Esophagus mucosa (tissue), 1 donor: ENCODE measurements at regions not wholly inside any gene's neighbourhood (a gene's known extent, or its start where the extent isn't known, plus 50 kb on each side); places are given as distances from the start of the nearest gene placed in this dataset.

ENCODE experiments used
- ATAC-seq: fragments of 200-7000 bp; cut with Tn5 transposase; one replicate; pipeline ENCODE4 v1.9.1; 2020
- donor health status: DM: yes; HTN: yes; CAD: no.

DNA sequence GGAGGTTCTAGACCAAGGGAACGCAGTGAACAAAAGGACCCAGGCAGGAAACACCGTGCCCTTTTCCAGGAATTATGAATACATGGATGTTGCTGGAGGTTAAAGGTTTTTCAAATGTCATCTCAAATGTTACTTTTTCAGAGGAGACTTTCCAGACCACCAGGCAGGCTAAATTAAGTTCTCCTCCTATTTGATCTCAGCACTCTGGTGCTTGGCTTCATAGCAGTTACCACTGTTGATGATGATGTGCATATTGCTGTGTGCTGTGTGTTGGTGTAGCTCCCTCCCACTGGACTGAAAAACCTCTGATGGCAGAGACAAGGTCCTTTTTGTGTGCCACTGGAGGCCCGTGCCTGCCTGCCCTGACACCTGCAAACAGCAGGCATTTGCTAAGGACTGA lies 137.3 kb upstream of the PTPRM start:
- no peak for ATAC-seq

DNA sequence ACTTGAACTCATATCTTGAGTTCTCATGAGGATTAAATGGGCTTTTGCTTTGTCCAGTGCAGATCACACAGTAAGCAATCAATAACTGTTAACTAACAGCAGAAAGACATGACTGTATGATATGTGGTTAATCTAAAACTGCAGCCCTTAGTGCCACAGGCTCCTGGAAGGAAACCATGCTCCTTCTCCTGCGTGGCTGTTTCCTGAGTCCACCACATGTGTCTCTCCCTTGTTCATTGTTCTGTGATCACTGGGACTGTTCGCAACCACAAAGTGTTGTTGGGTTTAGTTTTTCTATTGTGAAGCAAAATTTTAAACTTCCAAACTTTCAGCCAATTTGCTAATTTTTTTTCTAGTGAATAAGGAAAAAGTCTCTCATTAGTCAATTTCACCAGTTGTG lies 130.9 kb upstream of the PTPRM start:
- ATAC-seq, result no peak

DNA sequence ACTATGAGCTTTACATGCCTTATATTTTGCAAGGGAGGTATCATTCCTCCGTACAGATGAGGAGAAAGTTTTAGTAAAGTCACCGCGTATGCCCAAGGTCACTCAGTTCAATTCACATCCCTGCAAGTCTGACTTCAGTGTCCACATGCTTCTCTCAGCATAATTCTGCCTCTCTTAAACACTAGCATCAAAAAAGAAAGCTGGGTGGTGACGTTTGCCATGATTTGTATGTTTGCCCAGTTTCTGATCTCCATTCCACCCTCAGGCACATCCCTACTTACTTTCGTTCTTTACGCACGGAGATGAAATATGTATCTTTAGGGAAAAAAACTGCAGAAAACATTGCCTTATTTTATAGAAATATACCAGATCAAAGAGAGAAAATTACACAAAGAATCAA lies 129.2 kb upstream of the PTPRM start:
- ATAC-seq, result no peak

DNA sequence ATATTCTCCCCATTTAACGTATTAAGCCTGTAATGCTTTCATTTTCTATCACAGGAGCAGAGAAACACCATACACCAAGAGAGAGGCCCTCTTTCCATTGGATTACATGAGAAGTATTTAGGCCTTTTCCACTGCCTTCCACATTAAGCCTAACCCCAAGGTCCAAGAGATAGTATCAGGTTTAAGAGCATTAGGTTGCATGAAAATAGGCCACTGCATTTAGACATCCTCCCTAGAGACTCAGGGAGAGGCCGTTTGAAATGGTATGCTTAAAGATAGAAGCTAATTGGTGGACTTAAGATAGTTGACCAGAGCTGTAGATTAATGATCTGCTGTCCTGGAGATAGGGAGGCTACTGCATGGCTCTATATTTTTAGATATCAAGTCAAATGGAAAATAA lies 128.5 kb upstream of the PTPRM start:
- no peak for ATAC-seq

DNA sequence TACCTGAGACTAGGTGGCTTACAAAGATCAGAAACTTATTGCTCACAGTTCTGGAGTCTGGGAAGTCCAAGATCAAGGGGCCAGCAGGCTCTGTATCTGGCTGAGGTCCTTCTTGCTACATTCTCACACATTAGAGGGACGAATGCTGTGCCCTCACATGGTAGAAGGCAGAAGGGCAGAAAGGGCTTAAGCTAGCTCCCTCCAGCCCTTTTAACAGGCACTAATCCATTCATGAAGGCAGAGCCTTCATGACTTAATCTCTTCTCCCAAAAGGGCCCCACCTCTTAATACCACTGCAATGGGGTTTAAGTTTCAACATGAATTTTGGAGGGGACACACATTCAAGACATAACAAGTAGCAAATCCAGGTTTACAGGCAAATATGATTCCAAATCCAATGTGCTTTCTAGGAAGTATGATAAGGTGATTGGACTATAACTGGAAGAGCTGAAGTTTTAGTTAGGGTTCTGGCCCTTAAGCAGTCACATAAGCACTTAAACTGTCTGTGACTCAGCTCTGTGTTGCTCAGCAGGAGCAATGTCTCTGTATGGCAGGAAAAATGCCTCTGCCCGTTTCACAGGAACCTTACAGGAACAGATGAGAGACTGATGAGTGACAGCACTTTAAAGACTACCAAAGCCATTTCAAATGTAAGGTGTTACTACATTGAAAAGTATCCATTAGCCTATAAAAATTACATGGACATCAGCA lies 119.6 kb upstream of the PTPRM start:
- ATAC-seq, result peak; percentile 52

DNA sequence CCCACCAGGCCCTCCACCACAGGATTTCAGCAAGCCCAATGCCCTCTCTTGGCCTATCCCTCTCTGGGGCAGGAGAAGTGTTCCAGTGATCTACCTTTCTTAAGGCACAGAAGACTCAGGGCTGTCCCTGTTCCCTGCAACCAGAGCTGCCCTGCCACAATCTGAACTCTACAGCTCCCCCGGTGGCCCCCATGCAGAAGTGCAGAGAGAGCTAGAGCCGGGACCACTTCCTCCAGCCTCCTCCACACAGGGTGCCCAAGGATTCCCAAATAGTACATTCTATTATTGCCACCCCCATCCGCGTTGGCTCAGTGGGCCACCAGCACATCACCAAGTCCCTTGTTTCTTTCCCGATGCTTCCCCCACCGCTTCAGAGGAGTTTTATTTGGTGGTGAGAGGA lies 114.8 kb upstream of the PTPRM start:
- ATAC-seq, result peak; percentile 75

DNA sequence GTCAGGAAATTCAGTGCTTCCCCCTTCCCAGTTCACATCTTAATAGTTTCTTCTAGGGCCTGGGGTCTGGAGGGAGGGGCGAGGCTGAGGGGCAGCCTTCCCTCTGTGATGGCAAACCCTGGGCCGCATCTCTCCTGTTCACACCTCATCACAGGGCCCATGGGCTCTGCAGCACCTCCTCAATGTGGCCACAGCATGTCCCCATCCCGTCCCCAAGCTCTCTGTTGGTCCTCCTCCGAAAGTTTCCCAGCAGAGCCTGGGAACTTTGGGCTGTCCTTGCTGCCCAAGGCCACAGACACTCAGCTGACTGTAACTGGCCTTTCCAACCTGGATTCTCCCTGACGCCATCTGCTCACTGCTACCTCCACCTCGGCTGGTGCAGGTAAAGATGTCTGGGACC lies 112.7 kb upstream of the PTPRM start:
- no peak for ATAC-seq

DNA sequence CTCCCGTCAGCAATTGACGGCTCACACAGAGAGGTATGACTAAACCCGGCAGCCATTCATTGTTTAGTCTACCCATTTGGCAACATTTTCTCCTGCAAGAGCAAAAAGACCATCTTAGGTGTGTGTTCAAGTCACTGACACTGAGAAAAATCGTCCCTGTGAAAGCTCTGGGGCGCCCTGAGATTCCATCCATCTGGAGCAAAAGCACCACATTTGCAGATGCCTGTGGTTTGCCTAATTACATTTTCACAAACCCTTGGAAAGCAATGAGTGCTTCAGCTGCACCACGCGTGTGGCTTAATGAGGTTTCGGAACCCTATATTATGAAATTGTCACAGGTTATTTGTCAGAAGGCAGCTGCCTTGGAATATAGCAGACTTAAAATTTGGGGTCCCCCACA lies 110.7 kb upstream of the PTPRM start:
- ATAC-seq, result no peak

DNA sequence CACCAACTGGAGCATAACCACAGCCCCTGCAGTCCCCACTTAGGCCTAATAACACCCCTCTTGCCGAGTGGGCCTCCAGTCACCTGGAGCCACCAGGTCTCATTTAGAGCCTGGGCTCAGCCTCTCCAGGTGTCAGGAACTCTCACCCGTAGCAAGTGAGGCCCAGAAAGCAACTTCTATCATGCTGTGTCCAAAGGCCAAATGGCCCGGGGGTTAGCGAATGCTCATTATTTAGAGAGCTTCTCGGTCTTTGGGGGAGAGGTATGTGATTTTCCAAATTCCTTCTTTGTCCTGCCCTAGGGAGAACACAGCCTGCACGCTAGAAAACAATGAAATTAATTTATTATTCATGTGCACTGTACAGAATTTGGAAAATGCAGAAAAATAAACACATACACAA lies 109.9 kb upstream of the PTPRM start:
- ATAC-seq, result no peak

DNA sequence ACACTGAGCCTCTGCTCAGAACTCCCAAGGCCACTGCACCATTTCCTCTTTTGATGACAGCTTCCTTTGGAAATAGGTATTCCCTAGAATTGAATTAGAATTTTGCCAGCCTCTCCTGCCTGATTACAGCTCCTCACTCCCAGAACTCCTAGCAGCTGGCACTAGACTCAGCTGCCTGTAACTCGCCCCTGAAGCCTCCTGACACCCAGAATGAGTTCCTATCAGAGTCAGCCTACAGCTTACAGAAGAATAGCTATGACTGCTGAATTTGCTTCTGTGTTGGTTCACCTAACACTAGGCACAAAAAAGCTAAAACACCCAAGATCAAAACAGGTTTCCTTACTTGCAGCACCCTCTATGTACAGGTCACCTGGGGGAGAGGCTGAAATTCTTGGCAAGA lies 108.2 kb upstream of the PTPRM start:
- ATAC-seq, result no peak

DNA sequence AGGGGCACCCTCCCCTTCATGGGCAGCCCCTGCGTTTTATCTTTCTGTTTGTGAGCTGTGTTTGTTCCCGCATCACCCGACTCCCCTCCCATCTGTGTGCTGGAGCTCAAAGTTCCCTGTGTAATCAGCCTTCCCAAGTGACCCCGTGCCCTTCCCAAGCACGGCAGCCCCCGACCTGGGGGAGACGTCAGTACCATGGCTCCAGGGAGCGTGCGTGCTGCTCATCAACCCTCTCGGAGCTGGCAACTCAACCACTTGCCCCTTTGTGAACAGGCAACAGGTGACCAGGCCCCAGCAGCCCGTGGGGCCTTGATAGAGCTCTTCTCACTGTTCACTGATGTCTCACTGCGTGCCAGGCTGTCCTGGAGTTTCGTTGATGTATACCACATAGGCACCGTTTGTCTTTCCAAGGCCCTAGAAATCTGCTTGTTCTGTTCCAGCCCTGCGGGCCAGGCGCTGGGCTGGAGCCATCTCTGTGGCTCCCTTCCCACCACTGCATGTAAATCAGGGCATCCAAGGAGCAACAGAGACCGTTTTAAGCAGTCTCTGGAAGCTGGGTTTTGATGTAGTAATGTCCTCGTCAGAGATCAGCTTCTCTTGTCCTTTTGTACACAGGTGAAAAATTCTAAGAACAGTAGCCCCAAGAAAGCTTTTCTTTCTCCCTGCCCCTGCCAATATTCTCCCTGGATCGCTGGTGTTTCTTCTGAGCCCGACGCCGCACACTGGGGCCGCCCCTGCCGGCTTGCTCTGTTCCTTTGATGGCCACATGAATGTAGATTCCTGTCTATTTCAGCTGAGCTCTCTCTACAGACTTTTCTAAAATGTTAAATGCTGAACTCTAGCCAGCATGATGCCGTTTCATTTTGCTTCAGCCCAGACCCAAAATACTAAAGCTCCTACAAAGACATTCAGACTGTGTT lies 107.0 kb upstream of the PTPRM start:
- ATAC-seq, result no peak

DNA sequence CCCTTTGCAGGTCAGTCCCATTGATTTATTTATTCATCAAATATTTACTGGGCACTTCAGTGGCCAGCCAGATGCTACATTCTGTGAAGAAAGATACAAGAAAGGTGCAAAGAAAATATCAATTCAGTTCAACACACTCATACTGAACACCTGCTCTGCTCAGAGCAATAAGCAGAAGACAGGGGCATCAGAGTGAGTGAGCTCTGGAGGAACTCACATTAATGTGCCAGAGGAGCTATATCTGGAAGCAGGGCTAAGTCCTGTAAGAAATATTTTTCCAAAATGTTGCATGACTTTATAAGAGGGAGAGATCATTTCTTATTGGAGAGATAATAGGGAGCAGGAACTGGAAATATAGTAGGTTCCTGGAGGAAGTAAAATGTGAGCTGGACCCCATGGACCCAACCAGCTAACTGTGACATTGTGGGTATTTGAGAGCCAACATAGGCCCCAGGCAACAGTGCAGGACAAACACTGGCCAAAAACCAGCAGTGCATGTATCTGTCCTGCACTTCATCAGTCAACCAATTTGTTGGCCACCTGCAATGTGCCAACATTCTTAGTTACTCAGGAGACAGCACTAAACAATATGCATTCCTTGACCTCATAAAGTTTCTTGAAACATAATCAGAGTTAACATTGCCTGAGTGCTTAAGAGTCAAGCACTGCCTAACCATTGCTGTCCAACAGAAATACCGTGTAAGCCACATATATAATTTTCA lies 102.7 kb upstream of the PTPRM start:
- ATAC-seq, result no peak

DNA sequence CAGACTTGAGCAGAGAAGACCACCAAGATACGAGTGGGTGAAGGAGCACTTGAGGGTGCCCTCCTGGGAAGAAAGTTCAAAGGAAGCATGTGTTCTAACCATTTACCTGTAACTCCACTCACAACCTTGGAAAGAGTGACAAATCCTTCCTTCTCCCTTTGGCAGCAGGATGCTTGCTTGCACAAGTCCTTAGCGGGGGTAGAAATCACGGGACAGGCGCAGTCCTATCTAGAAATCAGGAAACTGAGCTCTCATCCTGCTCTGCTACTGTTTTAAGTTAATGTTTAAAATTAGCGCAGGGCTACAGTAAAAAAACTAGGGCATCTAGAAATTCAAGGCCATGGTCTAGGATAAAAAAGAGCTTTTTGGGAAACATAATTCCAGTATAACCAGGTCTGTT lies 100.9 kb upstream of the PTPRM start:
- ATAC-seq, result no peak

DNA sequence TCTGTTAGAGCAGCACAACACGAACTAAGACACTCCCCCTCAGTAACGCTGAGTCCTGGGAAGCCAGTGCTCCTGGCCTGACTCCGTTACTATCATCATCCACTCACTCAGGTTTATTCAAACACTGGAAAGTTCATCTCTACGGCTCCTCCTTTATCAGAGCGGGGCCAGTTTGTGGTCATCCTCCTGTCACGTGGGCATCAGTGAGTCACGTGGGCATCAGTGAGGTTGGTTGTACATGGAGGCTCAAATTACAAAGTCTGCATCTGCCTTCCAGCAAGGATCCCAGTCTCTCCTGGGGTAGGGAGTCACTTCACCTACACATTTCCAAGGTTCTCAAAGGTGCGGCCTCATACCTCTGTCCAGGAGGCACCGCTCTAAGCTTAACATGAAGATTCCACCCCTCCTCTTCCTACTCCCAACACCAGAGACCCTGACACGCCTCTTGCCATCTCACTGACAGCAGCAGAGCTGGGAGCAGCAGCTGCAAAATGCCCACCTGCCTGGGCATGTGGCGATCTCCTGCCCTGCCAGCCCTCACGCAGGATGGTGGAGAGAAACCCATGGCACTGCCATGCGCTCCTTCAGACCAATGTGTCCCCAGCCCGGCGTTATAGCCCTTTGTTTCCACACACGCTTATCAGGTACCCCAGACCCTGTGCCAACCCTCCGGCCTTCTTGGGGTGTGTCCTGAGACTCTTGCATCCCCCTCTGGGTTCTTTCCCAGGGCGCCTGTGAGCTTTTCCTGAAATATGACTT lies 99.2 kb upstream of the PTPRM start:
- ATAC-seq, result no peak

DNA sequence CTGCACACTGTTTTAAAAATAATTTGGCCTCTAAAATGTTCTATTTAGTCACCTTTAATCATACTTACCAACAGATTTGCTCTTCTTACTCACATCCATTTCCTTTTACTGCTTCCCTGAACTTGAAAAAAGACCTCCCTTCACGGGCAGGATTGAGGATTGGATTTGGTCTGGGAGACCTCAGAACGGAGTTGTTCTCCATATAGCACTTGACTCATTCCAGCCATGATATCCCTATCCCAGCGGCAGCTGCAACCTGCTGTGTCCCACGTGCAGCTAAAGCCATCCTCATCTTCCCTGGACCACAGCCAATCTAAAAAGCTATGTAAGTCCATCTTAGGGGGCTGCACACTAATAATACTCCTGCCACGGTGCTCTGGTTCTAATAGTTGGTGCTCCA lies 97.0 kb upstream of the PTPRM start:
- ATAC-seq, result no peak

DNA sequence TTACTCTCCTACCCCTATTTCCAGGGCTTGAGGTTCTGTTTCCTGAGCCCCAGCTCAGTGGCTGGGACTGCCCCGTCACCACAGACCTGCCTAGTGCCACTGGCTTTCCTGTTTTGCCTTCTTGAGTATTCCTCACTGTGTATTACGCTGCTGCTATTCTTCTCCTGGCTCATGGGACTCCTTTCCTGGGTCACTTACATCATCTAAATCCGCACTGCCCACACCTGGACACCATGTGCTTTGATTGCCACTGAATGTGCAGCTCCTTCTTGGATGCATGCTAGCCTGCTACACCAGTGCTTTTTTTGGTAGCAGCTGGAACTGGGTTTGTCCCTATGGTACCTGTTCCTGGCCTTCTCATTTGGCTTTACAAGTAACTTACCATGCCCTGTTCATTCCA lies 96.6 kb upstream of the PTPRM start:
- ATAC-seq, result no peak

DNA sequence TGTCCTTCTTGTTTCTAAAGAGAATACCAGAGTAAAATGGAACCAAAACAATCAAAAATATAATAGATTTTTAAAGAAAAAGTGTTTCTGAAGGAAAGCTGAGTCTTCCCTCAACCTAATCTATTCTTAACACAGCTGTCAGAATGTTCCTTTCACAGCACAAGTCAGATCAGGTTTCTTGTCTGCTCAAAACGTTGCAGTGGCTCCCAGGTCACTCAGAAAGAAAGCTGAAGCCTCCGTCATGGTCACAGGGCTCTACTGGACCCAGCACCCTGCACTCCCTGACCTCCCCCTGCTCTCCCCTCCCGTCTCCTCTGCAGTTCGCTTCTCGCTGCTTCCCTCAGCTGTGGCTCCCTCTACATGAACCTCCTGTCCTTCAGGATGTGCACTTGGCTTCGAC lies 90.7 kb upstream of the PTPRM start:
- no peak for ATAC-seq

DNA sequence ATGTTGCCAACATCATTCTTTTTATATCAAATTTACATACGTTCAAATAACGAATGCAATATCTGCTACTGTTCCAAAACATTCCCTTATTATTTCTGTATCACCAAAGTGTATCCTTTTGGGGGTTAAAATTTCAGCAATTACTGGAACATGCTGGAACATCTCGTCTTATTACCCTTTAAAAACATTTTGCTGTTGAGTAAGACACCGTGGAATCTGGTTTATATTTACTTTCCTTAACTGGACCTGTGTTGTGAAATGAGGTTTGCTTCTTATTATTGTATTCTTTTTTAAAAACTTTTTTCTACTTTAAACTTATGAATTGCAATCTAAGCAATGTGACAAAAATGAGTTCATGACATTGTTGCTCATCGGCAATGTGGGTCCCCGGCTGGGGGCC lies 87.4 kb upstream of the PTPRM start:
- ATAC-seq, result no peak

DNA sequence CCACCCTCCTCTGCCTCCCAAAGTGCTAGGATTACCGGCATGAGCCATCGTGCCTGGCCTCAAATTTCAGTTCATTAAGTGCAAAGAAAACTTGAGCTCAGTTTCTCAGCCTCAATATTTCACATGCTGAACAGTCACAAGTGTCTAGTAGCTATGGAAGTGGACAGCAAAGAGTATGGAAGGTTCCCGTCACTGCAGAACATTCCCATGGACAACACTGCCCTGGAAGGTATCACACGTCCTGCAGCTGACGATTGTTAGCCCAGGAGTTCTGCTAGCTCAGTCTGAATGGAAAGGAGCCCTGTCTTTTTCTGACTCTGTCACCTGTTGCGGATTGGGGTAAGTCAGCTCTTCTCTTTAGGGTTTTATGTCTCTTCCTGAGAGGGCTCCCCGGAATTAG lies 86.2 kb upstream of the PTPRM start:
- no peak for ATAC-seq

DNA sequence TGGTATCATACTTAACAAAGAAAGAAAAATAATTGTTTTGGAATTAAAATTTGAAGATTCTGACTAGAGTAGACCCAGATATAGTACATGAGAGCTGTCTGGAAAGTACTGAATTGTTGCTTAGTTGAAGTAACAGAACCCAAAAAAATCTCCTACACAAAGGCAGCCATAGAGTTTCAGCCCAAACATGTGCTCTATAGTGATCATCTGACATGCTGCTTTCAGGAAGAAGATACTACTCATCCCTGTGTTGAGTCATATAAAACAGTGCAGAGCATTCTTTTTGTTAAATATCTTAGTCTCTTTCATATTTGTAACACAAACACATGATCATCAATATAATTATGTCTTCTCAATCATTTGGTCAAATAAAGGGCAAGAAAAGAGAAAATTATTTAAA lies 84.8 kb upstream of the PTPRM start:
- ATAC-seq, result no peak

DNA sequence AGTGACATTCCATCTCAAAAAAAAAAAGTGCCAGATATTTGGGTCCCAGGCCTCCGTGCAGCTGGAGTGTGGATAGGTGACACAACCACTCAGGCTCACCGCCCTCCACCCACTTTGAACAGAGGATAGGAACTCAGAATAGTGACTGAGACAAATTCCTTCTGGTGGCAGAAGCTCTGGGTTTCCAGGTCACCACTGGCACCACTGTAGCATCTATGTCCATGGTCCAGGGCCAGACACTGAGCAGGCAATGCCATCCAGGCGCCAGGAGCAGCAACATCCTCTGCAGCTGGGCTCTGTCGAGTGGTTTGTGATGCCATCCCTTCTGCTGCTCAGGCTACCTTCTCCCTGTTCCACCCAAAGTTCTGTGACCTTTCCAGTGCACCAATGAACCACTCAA lies 81.5 kb upstream of the PTPRM start:
- ATAC-seq, result no peak

DNA sequence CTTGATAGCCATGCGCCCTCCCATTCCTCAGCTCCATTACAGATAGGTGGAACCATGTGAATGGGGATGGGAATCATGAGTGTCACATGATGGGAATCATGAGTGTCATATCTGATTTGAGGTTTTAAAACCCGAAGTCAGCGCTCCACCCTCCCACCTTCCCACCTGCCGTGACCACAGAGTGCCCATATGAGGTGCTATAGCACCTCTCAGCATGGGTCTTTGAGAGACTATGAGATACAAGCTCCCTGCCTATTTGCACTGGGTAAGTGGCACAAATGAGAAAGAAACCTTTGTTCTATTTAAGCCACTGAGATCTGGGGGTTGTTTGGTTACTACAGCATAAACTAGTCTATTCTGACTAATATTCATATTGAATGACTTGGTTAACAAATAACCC lies 78.5 kb upstream of the PTPRM start:
- ATAC-seq, result no peak

DNA sequence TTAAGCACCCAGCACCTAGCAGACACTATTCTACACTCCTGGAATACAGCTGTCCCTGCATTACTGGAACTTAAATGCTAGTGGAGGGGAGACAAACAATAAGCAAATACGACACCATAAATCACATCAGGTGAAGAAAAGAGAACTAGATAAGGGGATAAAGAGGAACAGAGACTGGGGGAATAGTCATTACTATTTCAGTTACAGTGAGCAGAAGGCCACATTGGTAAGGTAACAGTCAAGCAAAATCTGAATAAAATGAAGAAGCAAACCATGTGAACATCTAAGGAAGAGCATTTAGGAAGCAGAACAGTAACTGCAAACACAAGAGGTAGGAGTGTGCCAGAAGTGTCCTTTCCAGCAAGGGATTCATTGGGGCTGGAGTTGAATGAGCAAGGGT lies 77.0 kb upstream of the PTPRM start:
- ATAC-seq, result no peak
